GM21576 (cell line): ENCODE measurements at regions not wholly inside any gene's neighbourhood (a gene's known extent, or its start where the extent isn't known, plus 50 kb on each side); places are given as distances from the start of the nearest gene placed in this dataset.
"Not testable (repeated sequence)": the region's sequence is repeated elsewhere in the genome, so short reads cannot be mapped to it uniquely, and the experiment has no call there.

Experiments
- ATAC-seq: cut with Tn5 transposase; IDR thresholded peaks from one replicate; pipeline ENCODE4 v1.9.1; 2021; ENCODE audit warnings: mild to moderate bottlenecking, moderate library complexity; ENCODE audit not compliant: unreplicated experiment

- ATAC-seq = no peak
Observed at GRCh38 chr1:14334336-14335176, 263.9 kb upstream of the KAZN start.

- ATAC-seq = no peak
Observed at GRCh38 chr1:14338509-14338908, 260.0 kb upstream of the KAZN start.

DNA sequence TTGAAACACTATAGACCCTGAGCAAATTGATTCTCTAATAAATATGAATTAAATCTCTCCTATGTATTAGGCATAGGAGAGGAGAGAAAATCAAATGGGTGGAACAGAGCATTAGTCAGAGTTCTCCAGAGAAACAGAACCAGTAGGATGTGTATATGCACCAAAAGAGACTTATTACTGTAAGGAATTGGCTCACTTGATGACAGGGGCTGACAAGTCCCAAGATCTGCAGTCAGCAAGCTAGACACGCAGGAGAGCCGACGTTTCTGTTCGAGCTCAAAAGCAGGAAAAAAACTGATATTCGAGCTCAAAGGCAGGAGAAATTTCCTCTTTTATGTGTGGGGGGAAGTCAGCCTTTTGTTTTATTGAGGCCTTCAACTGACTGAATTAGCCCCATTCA is 259.2 kb upstream of the KAZN start:
- no peak for ATAC-seq

- no peak for ATAC-seq
Observed at GRCh38 chr1:14340002-14340785, 258.3 kb upstream of the KAZN start.

- no peak for ATAC-seq
Observed at GRCh38 chr1:14341147-14341546, 257.3 kb upstream of the KAZN start.

- ATAC-seq = no peak
Observed at GRCh38 chr1:14345946-14346550, 252.4 kb upstream of the KAZN start.

DNA sequence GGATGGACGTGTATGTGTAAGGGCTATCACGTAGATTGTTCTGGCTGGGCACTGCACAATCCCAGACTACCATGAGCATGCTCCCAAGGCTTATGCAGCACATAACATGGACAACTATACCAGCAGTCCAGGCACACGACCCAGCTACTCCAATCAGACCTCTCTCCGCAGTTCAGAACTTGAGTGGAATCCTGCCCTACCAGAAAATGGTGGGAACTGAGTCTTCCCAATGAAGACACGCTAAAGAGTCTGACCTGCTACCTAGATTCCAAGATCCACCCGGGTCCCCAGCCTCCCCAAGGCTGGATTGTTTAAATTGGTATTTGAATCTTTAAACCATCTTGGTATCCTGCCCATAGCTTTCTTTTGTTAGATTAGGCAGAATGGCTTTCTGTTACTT is 251.3 kb upstream of the KAZN start:
- no peak for ATAC-seq

DNA sequence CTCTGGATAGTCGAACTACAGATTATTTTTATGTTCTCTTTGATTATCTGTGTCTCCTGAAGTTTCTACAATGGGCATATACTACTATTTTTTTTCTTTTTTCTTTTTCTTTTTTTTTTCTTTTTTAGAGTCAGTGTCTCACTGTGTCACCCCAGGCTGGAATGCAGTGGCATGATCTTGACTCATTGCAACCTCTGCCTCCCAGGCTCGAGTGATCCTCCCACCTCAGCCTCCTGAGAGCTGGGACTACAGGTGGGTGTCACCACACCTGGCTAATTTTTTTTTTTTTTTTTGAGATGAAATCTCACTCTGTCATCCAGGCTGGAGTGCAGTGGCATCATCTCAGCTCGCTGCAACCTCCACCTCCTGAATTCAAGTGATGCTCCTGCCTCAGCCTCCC is 250.7 kb upstream of the KAZN start:
- no peak for ATAC-seq

GRCh38 chr1:14350197-14350596 is 248.3 kb upstream of the KAZN start:
- ATAC-seq = no peak

- ATAC-seq = no peak
Observed at GRCh38 chr1:14352897-14353296, 245.6 kb upstream of the KAZN start.

DNA sequence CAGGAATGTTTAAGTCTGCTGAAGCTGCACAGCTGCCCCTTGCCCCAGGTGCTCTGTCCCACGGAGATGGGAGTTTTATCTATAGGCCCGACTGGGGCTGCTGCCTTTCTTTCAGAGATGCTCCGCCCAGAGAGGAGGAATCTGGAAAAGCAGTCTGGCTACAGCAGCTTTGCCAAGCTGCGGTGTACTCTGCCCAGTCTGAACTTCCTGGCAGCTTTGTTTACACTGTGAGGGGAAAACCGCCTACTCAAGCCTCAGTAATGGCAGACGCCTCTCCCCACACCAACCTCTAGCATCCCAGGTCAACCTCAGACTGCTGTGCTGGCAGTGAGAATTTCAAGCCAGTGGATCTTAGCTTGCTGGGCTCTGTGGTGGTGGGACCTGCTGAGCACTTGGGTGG is 237.5 kb upstream of the KAZN start:
- not testable (repeated sequence) for ATAC-seq

DNA sequence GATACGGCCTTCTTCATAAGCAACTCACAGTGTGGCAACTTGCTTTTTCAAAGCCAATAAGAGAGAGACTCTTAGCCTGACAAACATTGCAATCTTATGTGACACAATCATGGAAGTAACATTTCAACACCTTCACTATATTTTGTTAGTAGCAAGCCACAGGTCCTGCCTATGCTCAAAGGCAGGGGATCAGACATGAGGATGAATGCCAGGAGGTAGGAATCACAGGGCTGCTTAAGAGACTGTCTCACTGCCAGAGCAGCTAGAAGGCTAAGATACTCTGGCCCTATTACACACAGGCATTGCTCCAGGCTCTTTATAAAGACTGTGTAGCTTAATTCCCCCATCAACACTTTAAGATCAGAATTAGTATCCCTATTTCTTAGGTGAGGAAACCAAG is 236.2 kb upstream of the KAZN start:
- no peak for ATAC-seq

DNA sequence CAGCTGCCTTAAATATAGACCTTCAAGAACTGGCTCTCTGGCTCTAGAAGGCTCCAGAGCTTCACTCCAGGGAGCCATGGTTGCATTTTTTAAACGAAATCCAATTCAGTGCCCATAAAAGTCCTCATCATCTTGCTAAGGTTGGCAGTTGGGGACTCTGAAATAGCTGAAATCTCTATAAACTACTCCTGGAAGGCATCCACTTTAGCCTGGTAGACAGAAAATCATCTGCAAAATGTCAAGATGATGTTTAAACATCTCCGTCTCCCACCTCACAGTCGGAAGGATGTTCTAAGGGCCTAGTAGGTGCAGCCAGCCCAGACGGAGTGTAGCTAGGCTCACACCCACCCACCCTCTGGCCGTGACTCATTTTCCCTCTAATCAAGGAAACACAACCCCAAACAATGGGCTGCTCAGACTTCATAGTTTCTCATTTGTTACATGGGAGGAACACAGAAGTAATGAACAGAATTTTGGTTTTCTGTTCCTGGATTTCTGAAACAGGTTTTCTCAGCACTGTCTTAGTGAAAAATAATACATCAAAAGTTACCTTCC is 235.4 kb upstream of the KAZN start:
- no peak for ATAC-seq

DNA sequence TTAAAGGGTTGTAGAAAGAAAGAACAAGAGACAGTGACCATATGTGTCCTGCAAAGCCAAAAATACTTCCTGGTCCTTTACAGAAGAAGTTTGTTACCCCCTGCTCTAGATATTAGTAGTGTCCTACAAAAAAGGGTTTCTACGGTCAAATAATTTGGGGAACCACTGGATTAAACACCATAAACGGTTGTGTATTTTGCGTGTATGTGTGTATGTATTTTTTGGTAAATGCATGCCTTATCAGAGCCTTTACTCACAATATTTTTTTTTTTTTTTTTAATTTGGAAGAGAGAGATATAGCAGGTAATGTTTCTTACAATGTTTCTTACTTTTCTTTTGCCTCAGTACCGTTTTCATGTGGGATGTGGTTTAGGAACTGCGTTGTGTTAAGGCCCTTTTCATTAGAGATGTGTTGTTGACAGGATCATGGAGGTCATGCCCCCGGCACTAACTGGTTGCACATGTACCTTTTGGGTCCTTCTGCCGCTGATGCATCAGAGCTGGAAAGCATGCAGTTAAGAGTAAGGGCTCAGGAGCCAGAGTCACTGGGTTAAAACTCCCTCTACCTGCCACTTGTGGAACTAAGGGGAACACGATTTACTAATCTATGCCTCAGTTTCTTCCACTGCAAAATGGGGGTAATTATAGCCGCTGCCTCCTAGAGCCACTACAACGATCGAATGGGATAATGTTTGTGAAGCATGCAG is 234.6 kb upstream of the KAZN start:
- no peak for ATAC-seq

GRCh38 chr1:14365301-14365988 is 233.0 kb upstream of the KAZN start:
- ATAC-seq = no peak

GRCh38 chr1:14366091-14367018 is 232.1 kb upstream of the KAZN start:
- ATAC-seq = no peak

DNA sequence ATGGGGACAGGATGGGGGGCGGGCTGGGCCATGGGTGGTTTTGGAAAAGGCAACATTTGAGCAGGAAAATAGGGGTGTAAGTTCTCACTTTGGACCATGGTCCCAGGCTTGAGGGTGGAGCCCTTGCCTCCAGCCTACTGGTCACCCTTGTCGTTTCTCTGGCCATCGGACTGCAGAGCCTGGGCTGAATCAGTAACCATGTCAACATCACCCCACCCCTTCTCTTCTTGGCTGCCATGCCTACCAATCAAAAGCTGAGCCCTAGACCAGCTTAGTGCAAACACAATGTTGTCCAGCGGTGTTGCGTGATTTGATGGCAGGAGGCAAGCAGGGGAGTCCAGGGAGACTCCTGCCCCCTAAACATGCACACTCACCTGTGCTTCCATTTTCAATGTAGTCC is 231.0 kb upstream of the KAZN start:
- no peak for ATAC-seq

GRCh38 chr1:14369526-14370213 is 228.8 kb upstream of the KAZN start:
- no peak for ATAC-seq
